Gastrocnemius medialis (tissue), 4 donors: ENCODE measurements at regions not wholly inside any gene's neighbourhood (a gene's known extent, or its start where the extent isn't known, plus 50 kb on each side); places are given as distances from the start of the nearest gene placed in this dataset.
A peak's percentile ranks its signal among the peaks of the same experiment; 100 is the strongest.
"Not testable (repeated sequence)": the region's sequence is repeated elsewhere in the genome, so short reads cannot be mapped to it uniquely, and the experiment has no call there.

Experiments
- ATAC-seq, 2 donors: fragments of 150-250 bp; one replicate each; pipeline ENCODE4 v1.9.1; 2016
- DNase-seq, 2 donors: peaks; one replicate each; pipeline ENCODE4 v3.0.0-alpha.2; 2019
- H3K27ac ChIP-seq, 4 donors: fragments of 200-600 bp; sonication (generic); 1 replicate in 1 of 4; 2 replicates in 3 of 4; pipeline ENCODE4 v1.5.1; 2016 to 2018; ENCODE audit warnings: mild to moderate bottlenecking in 2 of 4, moderate library complexity in 1 of 4
- H3K27me3 ChIP-seq, 3 donors: fragments of 200-600 bp; sonication (generic) in 2 of 3; 1 replicate in 1 of 3; 2 replicates in 2 of 3; pipeline versions ENCODE4 v1.5.1 to v1.6.0; 2016 to 2019; ENCODE audit warnings: mild to moderate bottlenecking in 1 of 3, moderate library complexity in 1 of 3
- H3K36me3 ChIP-seq, 2 donors: fragments of 200-600 bp; sonication (generic) in 1 of 2; one replicate each; pipeline ENCODE4 v1.5.1; 2017 to 2018
- H3K4me1 ChIP-seq, 2 donors: fragments of 200-600 bp; sonication (generic) in 1 of 2; one replicate each; pipeline ENCODE4 v1.5.1; 2016 to 2017; ENCODE audit warnings: mild to moderate bottlenecking in 2 of 2
- H3K4me3 ChIP-seq, 4 donors: fragments of 200-600 bp; sonication (generic) in 3 of 4; 1 replicate in 1 of 4; 2 replicates in 3 of 4; pipeline ENCODE4 v1.5.1; 2016 to 2019; ENCODE audit warnings: mild to moderate bottlenecking in 2 of 4
- H3K9me3 ChIP-seq, 3 donors: fragments of 200-600 bp; sonication (generic) in 2 of 3; 1 replicate in 1 of 3; 2 replicates in 2 of 3; pipeline ENCODE4 v1.5.1; 2016 to 2019
- CTCF ChIP-seq, 5 experiments: fragments of 450-650 bp in 3 of 5; fragments of 200-600 bp in 2 of 5; sonication (generic) in 2 of 5; IDR thresholded peaks in 4 of 5; conservative IDR thresholded peaks in 1 of 5; 1 replicate in 4 of 5; 2 replicates in 1 of 5; pipeline ENCODE4 v1.5.1; 2016 to 2019; ENCODE audit warnings: antibody characterized with exemption in 5 of 5, mild to moderate bottlenecking in 3 of 5, moderate library complexity in 3 of 5
- POLR2A ChIP-seq, 2 donors: fragments of 450-650 bp; IDR thresholded peaks; one replicate each; pipeline ENCODE4 v1.6.1; 2017; ENCODE audit warnings: antibody characterized with exemption in 2 of 2, mild to moderate bottlenecking in 2 of 2, moderate library complexity in 2 of 2
- in situ Hi-C, 4 donors: fragments of 200-750 bp; cut with MboI; loops; one replicate each; pipeline versions ENCODE4 v1.15.0 to v1.8.0; 2017; ENCODE audit warnings: low sequenced_read_pairs in 4 of 4
- intact Hi-C: fragments of 100-400 bp; cut with DNase I; formaldehyde crosslinking; loops from one replicate; pipeline ENCODE4 v1.15.1; 2023; ENCODE audit warnings: low total_unique reads

- in situ Hi-C loops, result no loop called here
- H3K27me3 ChIP-seq, result no peaks in the 10 kb centered on the region
- H3K4me1 ChIP-seq, result no peaks in the 10 kb centered on the region
- ATAC-seq, result no peak
- intact Hi-C loops, result no loop called here
- peak overlapping the region in 1 of 4 donors; percentile 35 for H3K27ac ChIP-seq
- H3K9me3 ChIP-seq, result no peaks in the 10 kb centered on the region
- no peak overlapping the region for H3K4me3 ChIP-seq
- no peak for DNase-seq
- H3K36me3 ChIP-seq, result no peaks in the 10 kb centered on the region
- TF ChIP-seq POLR2A (IDR thresholded peaks at IDR 0.05), result no peak
- no peak for TF ChIP-seq CTCF (IDR thresholded peaks at IDR 0.05 in 4 of 5, conservative IDR thresholded peaks at IDR 0.05 in 1 of 5)
Measured at GRCh38 chr10:6840766-6841165, 260.7 kb upstream of the PRKCQ start.

- Histone ChIP-seq H3K27ac (peak overlapping the region in 1 of 4 donors; percentile 35), H3K36me3 (no peaks in the 10 kb centered on the region), H3K27me3 (no peaks in the 10 kb centered on the region), H3K4me1 (no peaks in the 10 kb centered on the region), H3K4me3 (no peak overlapping the region), H3K9me3 (no peaks in the 10 kb centered on the region)
- intact Hi-C loops, result no loop called here
- in situ Hi-C loops, result no loop called here
- TF ChIP-seq CTCF (IDR thresholded peaks at IDR 0.05 in 4 of 5, conservative IDR thresholded peaks at IDR 0.05 in 1 of 5) (no peak), POLR2A (IDR thresholded peaks at IDR 0.05) (no peak)
- no peak for DNase-seq
- ATAC-seq, result peak in 1 of 2 donors; percentile 12
Measured at GRCh38 chr10:6840201-6840691, 260.2 kb upstream of the PRKCQ start.

GRCh38 chr10:6838118-6838517 lies 258.0 kb upstream of the PRKCQ start:
- no peak for TF ChIP-seq POLR2A (IDR thresholded peaks at IDR 0.05)
- TF ChIP-seq CTCF (IDR thresholded peaks at IDR 0.05 in 4 of 5, conservative IDR thresholded peaks at IDR 0.05 in 1 of 5), result no peak
- peak in 1 of 2 donors; percentile 16 for DNase-seq
- in situ Hi-C loops, result no loop called here

GRCh38 chr10:6833458-6834011 lies 253.5 kb upstream of the PRKCQ start:
- Histone ChIP-seq H3K36me3 (no peaks in the 10 kb centered on the region), H3K4me3 (no peak overlapping the region), H3K4me1 (no peaks in the 10 kb centered on the region), H3K27ac (no peak overlapping the region), H3K27me3 (no peaks in the 10 kb centered on the region), H3K9me3 (no peaks in the 10 kb centered on the region)
- intact Hi-C loops (no loop called here), in situ Hi-C loops (no loop called here)
- DNase-seq (no peak), ATAC-seq (no peak)
- TF ChIP-seq CTCF (IDR thresholded peaks at IDR 0.05 in 4 of 5, conservative IDR thresholded peaks at IDR 0.05 in 1 of 5) (no peak), POLR2A (IDR thresholded peaks at IDR 0.05) (no peak)

More at GRCh38 chr10:6838118-6838517, 258.0 kb upstream of the PRKCQ start:
- Histone ChIP-seq H3K9me3 (no peaks in the 10 kb centered on the region), H3K36me3 (no peaks in the 10 kb centered on the region), H3K4me1 (no peaks in the 10 kb centered on the region), H3K4me3 (no peak overlapping the region), H3K27ac (no peak overlapping the region), H3K27me3 (no peaks in the 10 kb centered on the region)
- peak in 1 of 2 donors; percentile 33 for ATAC-seq
- intact Hi-C loops, result no loop called here

- intact Hi-C loops, ATAC-seq, H3K36me3 ChIP-seq, H3K4me3 ChIP-seq, in situ Hi-C loops, H3K9me3 ChIP-seq, H3K4me1 ChIP-seq, H3K27me3 ChIP-seq, DNase-seq, H3K27ac ChIP-seq: not testable (repeated sequence)
Measured at GRCh38 chr10:6830981-6831380, 250.9 kb upstream of the PRKCQ start.

- H3K4me1 ChIP-seq, in situ Hi-C loops, ATAC-seq, intact Hi-C loops, DNase-seq, H3K9me3 ChIP-seq, H3K27me3 ChIP-seq, H3K36me3 ChIP-seq, H3K27ac ChIP-seq, H3K4me3 ChIP-seq: not testable (repeated sequence)
Measured at GRCh38 chr10:6824793-6825192, 244.7 kb upstream of the PRKCQ start.
